ENCODE measurements at regions not wholly inside any gene's neighbourhood (a gene's known extent, or its start where the extent isn't known, plus 50 kb on each side); places are given as distances from the start of the nearest gene placed in this dataset.
A peak's percentile ranks its signal among the peaks of the same experiment; 100 is the strongest.

- DNase-seq (ENCODE audit: low read depth, low spot score) (peak; percentile 1), ATAC-seq (peak; percentile 99), FAIRE-seq (peak; percentile 23)
- Histone ChIP-seq H3K79me2 (ENCODE audit: control insufficient read depth, insufficient read depth, low read length) (no peaks in the 10 kb centered on the region), H3K9ac (ENCODE audit: control insufficient read depth, insufficient read depth, low read length) (no peak overlapping the region), H3K36me3 (ENCODE audit: control insufficient read depth in 2 of 2, insufficient read depth in 2 of 2, low read length in 1 of 2) (no peaks in the 10 kb centered on the region), H3K4me1 (ENCODE audit: control insufficient read depth, insufficient read depth, low read length) (no peaks in the 10 kb centered on the region), H3K4me3 (no peak overlapping the region), H4K20me1 (ENCODE audit: control insufficient read depth, insufficient read depth) (no peaks in the 10 kb centered on the region), H3K27me3 (replicated peaks in 1 of 2; ENCODE audit: control insufficient read depth in 2 of 2, insufficient read depth in 2 of 2, low read length in 1 of 2) (no peaks in the 10 kb centered on the region), H2AFZ (ENCODE audit: control insufficient read depth, low read depth, low read length) (peak overlapping the region; percentile 56), H3K4me2 (ENCODE audit: control insufficient read depth, insufficient read depth) (no peak overlapping the region), H3K9me3 (replicated peaks; ENCODE audit: control insufficient read depth, insufficient read depth, low read length) (no peaks in the 10 kb centered on the region), H3K27ac (ENCODE audit: control insufficient read depth, insufficient read depth) (no peak overlapping the region)
- RAD21 ChIA-PET (ENCODE audit: unreplicated experiment) = interaction anchor here (1.0 to 1.5 kb wide), 5 partner anchors 68 to 806 kb away, joined by 4 read pairs; no protein-coding TSS in a partner anchor
- BruUV-seq (replicated peaks) = no TSS peak
- intact Hi-C loops (cut with micrococcal nuclease; ENCODE audit: unreplicated experiment) = loop anchor here (1.0 to 5.0 kb wide), 2 partner anchors 805 to 1342 kb away; no protein-coding TSS in a partner anchor
- SMC1A ChIA-PET (ENCODE audit: uncharacterized antibody, unreplicated experiment) = interaction anchor here (1.0 to 1.8 kb wide), 5 partner anchors 13 to 127 kb away, joined by 3 to 8 read pairs (median 4); no protein-coding TSS in a partner anchor
- POLR2A ChIA-PET = no interaction called here
- 25% methylated on average over 8 of the region's 8 CpGs for WGBS (ENCODE audit: insufficient coverage, insufficient replicate concordance, low lambda C conversion rate, missing lambda C conversion rate)
- CTCF ChIA-PET = interaction anchor here (0.5 to 3.7 kb wide), 12 partner anchors 10 to 1681 kb away, joined by 3 to 35 read pairs (median 4); no protein-coding TSS in a partner anchor
- in situ Hi-C loops (cut with MboI) = loop anchor here (5.0 to 25.0 kb wide), 3 partner anchors 807 to 1687 kb away; partner anchors contain the start of gene TMEM132B
- no peak for TF ChIP-seq ZBED1 (IDR thresholded peaks at IDR 0.05; ENCODE audit: borderline replicate concordance)
- no peak for TF ChIP-seq FOXK2 (IDR thresholded peaks at IDR 0.05)
- TF ChIP-seq SPI1 (IDR thresholded peaks at IDR 0.05; ENCODE audit: borderline replicate concordance, insufficient read depth, low read depth, low read length) = 0 out of 2 replicates have a peak, but pooled peaks have one; percentile 4
- peak; percentile 87 to 90 (median 88) for TF ChIP-seq CTCF (IDR thresholded peaks at IDR 0.05 in 2 of 3, conservative IDR thresholded peaks at IDR 0.05 in 1 of 3; ENCODE audit: control insufficient read depth in 2 of 3, extremely low read depth in 1 of 3, insufficient read depth in 1 of 3, low read depth in 3 of 3, low read length in 3 of 3)
- TF ChIP-seq TAF1 (IDR thresholded peaks at IDR 0.05; ENCODE audit: borderline replicate concordance, low read depth, low read length) = no peak
- peak; percentile 85 for TF ChIP-seq RAD21 (IDR thresholded peaks at IDR 0.05; ENCODE audit: insufficient read depth, low read depth, low read length)
- no peak for TF ChIP-seq IRF5 (IDR thresholded peaks at IDR 0.05; ENCODE audit: borderline replicate concordance)
- no peak for TF ChIP-seq BCL3 (IDR thresholded peaks at IDR 0.05; ENCODE audit: borderline replicate concordance, insufficient read depth, low read depth, low read length, poor library complexity, severe bottlenecking)
- TF ChIP-seq SMAD1 (IDR thresholded peaks at IDR 0.05; ENCODE audit: low read depth, partially characterized antibody) = no peak
- TF ChIP-seq PRDM15 (CRISPR knock-in tag; IDR thresholded peaks at IDR 0.05) = no peak
Measured at GRCh38 chr12:126874427-126875026, 1392.4 kb upstream of the TMEM132C start.
